A673 (cell line): ENCODE measurements at regions not wholly inside any gene's neighbourhood (a gene's known extent, or its start where the extent isn't known, plus 50 kb on each side); places are given as distances from the start of the nearest gene placed in this dataset.

Experiments
- BruUV-seq: library from RNA; stranded (reverse); fragments of 400-500 nt; replicated peaks from 2 replicates; lab custom pipeline; 2021; lab: Mats Ljungman, UMichigan
- CTCF ChIA-PET: fragments of 300-600 bp; sonication (Branson Sonifier 250); formaldehyde crosslinking; loops from one replicate; lab custom pipeline; 2022; ENCODE audit warnings: antibody characterized with exemption; lab: Charles Lee
- POLR2A ChIA-PET: fragments of 300-600 bp; sonication (Branson Sonifier 250); formaldehyde crosslinking; loops from one replicate; lab custom pipeline; 2022; ENCODE audit warnings: antibody characterized with exemption; ENCODE audit not compliant: low non-redundant PET; lab: Charles Lee
- DNase-seq: peaks from one replicate; pipeline ENCODE4 v3.0.0-alpha.2; 2015; ENCODE audit warnings: low spot score
- H3K27ac ChIP-seq: fragments of 200-600 bp; sonication (generic); 2 replicates; pipeline ENCODE4 v1.5.1; 2016; ENCODE audit warnings: mixed run types, low read depth, mild to moderate bottlenecking, mixed read lengths, antibody characterized with exemption, low read length; ENCODE audit not compliant: poor library complexity, severe bottlenecking
- H3K27me3 ChIP-seq: fragments of 200-600 bp; sonication (generic); replicated peaks from 2 replicates; pipeline ENCODE4 v1.6.1; 2017; ENCODE audit warnings: mixed run types, low read depth, mild to moderate bottlenecking, mixed read lengths, antibody characterized with exemption, low read length; ENCODE audit not compliant: insufficient read depth, poor library complexity
- H3K36me3 ChIP-seq: fragments of 200-600 bp; sonication (generic); 2 replicates; pipeline ENCODE4 v1.6.1; 2016; ENCODE audit warnings: mixed run types, mild to moderate bottlenecking, mixed read lengths, antibody characterized with exemption, low read length; ENCODE audit not compliant: insufficient read depth, poor library complexity, severe bottlenecking
- H3K4me1 ChIP-seq: fragments of 200-600 bp; sonication (generic); 2 replicates; pipeline ENCODE4 v1.6.1; 2017; ENCODE audit warnings: mixed run types, mild to moderate bottlenecking, mixed read lengths, antibody characterized with exemption, low read length; ENCODE audit not compliant: insufficient read depth, poor library complexity, severe bottlenecking
- H3K4me3 ChIP-seq: fragments of 200-600 bp; sonication (generic); 2 replicates; pipeline ENCODE4 v1.5.1; 2016; ENCODE audit warnings: low read depth, mixed run types, mild to moderate bottlenecking, mixed read lengths, low read length; ENCODE audit not compliant: poor library complexity, severe bottlenecking
- H3K9me3 ChIP-seq: fragments of 200-600 bp; sonication (generic); 2 replicates; pipeline ENCODE4 v1.6.1; 2016; ENCODE audit warnings: mixed run types, low read depth, mild to moderate bottlenecking, mixed read lengths, antibody characterized with exemption, low read length; ENCODE audit not compliant: poor library complexity, severe bottlenecking
- EZH2 ChIP-seq: fragments of 200-600 bp; sonication (generic); IDR thresholded peaks from 2 replicates; pipeline ENCODE4 v1.6.1; 2017; ENCODE audit warnings: borderline replicate concordance, low read depth, mild to moderate bottlenecking, mixed read lengths, antibody characterized with exemption, low read length; ENCODE audit not compliant: poor library complexity, severe bottlenecking
- intact Hi-C: fragments of 100-400 bp; cut with micrococcal nuclease; formaldehyde crosslinking; loops from one replicate; pipeline ENCODE4 v1.10.0; 2022; ENCODE audit not compliant: unreplicated experiment
- TF ChIP-seq, protein P1 (sequence below): fragments of 300-800, 200-600 bp; sonication (generic); conservative IDR thresholded peaks from 2 replicates; pipeline ENCODE4 v1.5.1; 2017; ENCODE audit warnings: low read depth, mild to moderate bottlenecking, antibody characterized with exemption, low read length, moderate library complexity, mixed read lengths

DNA sequence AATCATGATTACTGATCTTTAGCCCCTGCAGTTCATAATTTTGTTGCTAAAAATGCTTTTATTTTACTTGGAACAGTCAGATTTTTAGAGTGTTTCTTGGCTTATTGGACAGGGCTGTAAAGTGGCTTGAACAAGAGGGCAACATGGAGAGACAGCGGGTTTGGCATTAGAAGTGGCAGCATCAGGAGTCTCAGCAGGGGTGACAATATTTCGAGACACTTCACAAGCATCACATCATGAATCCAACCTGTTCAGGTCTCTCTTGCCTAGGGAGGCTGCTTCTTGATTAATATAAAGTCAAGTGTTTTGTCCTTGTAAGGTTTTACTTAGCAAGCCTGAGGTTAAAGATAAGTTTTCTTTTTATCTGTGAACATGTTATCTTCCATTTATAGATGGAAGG is 2249.5 kb downstream of the LRRC4C start:
- no peak overlapping the region for H3K27ac ChIP-seq
- no peaks in the 10 kb centered on the region for H3K27me3 ChIP-seq
- ChIA-PET POLR2A (no interaction called here), CTCF (no interaction called here)
- BruUV-seq: no TSS peak
- H3K36me3 ChIP-seq: no peaks in the 10 kb centered on the region
- TF ChIP-seq, protein P1, sequence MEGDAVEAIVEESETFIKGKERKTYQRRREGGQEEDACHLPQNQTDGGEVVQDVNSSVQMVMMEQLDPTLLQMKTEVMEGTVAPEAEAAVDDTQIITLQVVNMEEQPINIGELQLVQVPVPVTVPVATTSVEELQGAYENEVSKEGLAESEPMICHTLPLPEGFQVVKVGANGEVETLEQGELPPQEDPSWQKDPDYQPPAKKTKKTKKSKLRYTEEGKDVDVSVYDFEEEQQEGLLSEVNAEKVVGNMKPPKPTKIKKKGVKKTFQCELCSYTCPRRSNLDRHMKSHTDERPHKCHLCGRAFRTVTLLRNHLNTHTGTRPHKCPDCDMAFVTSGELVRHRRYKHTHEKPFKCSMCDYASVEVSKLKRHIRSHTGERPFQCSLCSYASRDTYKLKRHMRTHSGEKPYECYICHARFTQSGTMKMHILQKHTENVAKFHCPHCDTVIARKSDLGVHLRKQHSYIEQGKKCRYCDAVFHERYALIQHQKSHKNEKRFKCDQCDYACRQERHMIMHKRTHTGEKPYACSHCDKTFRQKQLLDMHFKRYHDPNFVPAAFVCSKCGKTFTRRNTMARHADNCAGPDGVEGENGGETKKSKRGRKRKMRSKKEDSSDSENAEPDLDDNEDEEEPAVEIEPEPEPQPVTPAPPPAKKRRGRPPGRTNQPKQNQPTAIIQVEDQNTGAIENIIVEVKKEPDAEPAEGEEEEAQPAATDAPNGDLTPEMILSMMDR: no peak
- no peak for TF ChIP-seq EZH2
- no peak for DNase-seq
- H3K4me3 ChIP-seq: no peak overlapping the region
- H3K4me1 ChIP-seq: no peaks in the 10 kb centered on the region
- H3K9me3 ChIP-seq: no peaks in the 10 kb centered on the region
- intact Hi-C loops: no loop called here

DNA sequence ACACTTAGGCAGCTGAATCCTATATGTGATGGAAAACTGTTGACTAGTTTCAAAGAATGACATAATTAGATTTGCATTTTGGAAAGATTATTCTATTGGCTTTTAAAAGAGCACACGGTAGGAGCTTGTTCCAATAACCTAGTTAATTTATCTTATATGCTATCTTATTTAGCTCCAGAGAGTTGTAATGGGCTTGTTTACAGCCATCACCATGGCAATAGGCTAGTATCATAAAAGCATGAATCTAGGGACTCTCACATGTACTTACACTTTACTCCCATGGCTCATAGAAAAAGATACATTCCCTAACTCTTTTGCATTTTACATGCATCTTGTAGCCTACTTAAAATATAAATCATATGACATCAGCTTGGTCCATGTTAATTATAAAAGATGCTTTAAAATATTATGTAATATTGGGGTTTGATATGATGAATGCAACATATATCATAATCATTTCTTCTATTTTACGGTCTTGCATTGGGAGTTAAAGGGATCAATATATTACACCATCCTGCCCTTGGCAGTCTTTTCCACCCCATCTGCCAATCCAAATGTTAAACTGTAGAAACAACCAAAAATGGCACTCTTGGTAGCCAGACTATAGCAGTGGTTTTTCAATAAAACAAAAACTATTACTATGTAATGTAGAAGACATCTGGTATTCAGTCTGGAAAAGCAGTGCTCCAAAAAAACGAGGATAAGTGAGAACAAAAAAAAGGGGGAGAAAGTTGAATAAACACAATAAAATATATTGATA is 2254.0 kb downstream of the LRRC4C start:
- no peak for DNase-seq
- H3K4me3 ChIP-seq: no peak overlapping the region
- no TSS peak for BruUV-seq
- no peak overlapping the region for H3K27ac ChIP-seq
- intact Hi-C loops: no loop called here
- CTCF ChIA-PET: no interaction called here
- H3K4me1 ChIP-seq: no peaks in the 10 kb centered on the region
- H3K27me3 ChIP-seq: no peaks in the 10 kb centered on the region
- POLR2A ChIA-PET: no interaction called here
- H3K36me3 ChIP-seq: no peaks in the 10 kb centered on the region
- TF ChIP-seq, protein P1: no peak
- TF ChIP-seq EZH2: no peak
- no peaks in the 10 kb centered on the region for H3K9me3 ChIP-seq

DNA sequence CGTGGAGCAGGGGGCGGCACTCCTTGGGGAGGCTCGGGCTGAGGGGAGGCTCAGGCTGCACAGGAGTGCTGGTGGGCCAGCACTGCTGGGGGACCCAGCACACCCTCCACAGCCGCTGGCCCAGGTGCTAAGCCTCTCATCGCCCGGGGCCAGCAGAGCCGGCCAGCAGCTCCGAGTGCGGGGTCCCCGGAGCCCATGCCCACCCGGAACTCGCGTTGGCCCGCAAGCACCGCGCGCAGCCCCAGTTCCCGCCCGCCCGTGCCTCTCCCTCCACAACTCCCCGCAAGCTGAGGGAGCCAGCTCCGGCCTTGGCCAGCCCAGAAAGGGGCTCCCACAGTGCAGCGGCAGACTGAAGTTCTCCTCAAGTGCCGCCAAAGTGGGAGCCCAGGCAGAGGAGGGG is 2266.8 kb downstream of the LRRC4C start:
- no TSS peak for BruUV-seq
- TF ChIP-seq EZH2: no peak
- TF ChIP-seq, protein P1: no peak
- ChIA-PET CTCF (no interaction called here), POLR2A (no interaction called here)
- H3K4me1 ChIP-seq: peaks cover 5% of the 10 kb centered on the region
- no peaks in the 10 kb centered on the region for H3K27me3 ChIP-seq
- H3K27ac ChIP-seq: no peak overlapping the region
- no peaks in the 10 kb centered on the region for H3K9me3 ChIP-seq
- H3K4me3 ChIP-seq: no peak overlapping the region
- no peak for DNase-seq
- intact Hi-C loops: no loop called here
- no peaks in the 10 kb centered on the region for H3K36me3 ChIP-seq
